Stomach (tissue), 8 donors: ENCODE measurements at regions not wholly inside any gene's neighbourhood (a gene's known extent, or its start where the extent isn't known, plus 50 kb on each side); places are given as distances from the start of the nearest gene placed in this dataset.
A peak's percentile ranks its signal among the peaks of the same experiment; 100 is the strongest.

ENCODE experiments used
- DNase-seq, 2 donors: peaks; one replicate each; pipeline versions ENCODE4 v3.0.0 to v3.0.0-alpha.2; 2013 to 2019
- H3K27ac ChIP-seq, 5 donors: fragments of 200-600 bp in 4 of 5; sonication (generic) in 4 of 5; one replicate each; pipeline ENCODE4 v1.5.1; 2013 to 2019; ENCODE audit warnings: mild to moderate bottlenecking in 1 of 5, moderate library complexity in 1 of 5
- H3K27me3 ChIP-seq, 3 donors: fragments of 200-600 bp; sonication (generic); one replicate each; pipeline ENCODE4 v1.5.1; 2017 to 2019; ENCODE audit warnings: mixed run types in 1 of 3
- H3K36me3 ChIP-seq, 4 donors: fragments of 200-600 bp; sonication (generic); 1 replicate in 3 of 4; 2 replicates in 1 of 4; pipeline ENCODE4 v1.5.1; 2016 to 2019
- H3K4me1 ChIP-seq, 4 donors: fragments of 200-600 bp; sonication (generic); one replicate each; pipeline ENCODE4 v1.5.1; 2016 to 2019
- H3K4me3 ChIP-seq, 4 donors: fragments of 200-600 bp; sonication (generic) in 3 of 4; one replicate each; pipeline ENCODE4 v1.5.1; 2016 to 2019; ENCODE audit warnings: mild to moderate bottlenecking in 1 of 4
- H3K9me3 ChIP-seq, 4 donors: fragments of 200-600 bp; sonication (generic); one replicate each; pipeline ENCODE4 v1.5.1; 2016 to 2019
- EP300 ChIP-seq: sonication (generic); formaldehyde crosslinking; IDR thresholded peaks from one replicate; pipeline ENCODE4 v1.6.1; 2017; ENCODE audit warnings: antibody characterized with exemption
- POLR2A ChIP-seq, 4 donors: fragments of 450-650 bp; IDR thresholded peaks; one replicate each; pipeline ENCODE4 v1.6.1; 2016; ENCODE audit warnings: antibody characterized with exemption in 4 of 4, control low read depth in 2 of 4, mild to moderate bottlenecking in 1 of 4, moderate library complexity in 1 of 4
- POLR2AphosphoS5 ChIP-seq, 3 donors: sonication (generic); formaldehyde crosslinking; IDR thresholded peaks; one replicate each; pipeline ENCODE4 v1.6.1; 2016; ENCODE audit warnings: antibody characterized with exemption in 3 of 3
- WGBS, 5 donors: extraction: QIAGEN DNeasy Blood & Tissue Kit in 3 of 5; methylation state at CpG; one replicate each; pipeline versions ENCODE4 v1.1.5 to v1.1.7; 2013 to 2018; 5-methylcytosine and 5-hydroxymethylcytosine counted together
- intact Hi-C: fragments of 100-400 bp; cut with DNase I; formaldehyde crosslinking; loops from one replicate; pipeline ENCODE4 v1.15.1; 2023; ENCODE audit warnings: low total_unique reads
- TF ChIP-seq, protein P1 (sequence below), 7 experiments: fragments of 450-650 bp in 4 of 7; fragments of 200-600 bp in 3 of 7; sonication (generic) in 3 of 7; IDR thresholded peaks; one replicate each; pipeline ENCODE4 v1.5.1; 2016 to 2019; ENCODE audit warnings: antibody characterized with exemption in 7 of 7, control low read depth in 2 of 7, mild to moderate bottlenecking in 1 of 7
- donor health status: healthy with polysubstance abuse.
- donor health status: Bipolar disorder and iron deficiency.
- donor health status: healthy.

DNA sequence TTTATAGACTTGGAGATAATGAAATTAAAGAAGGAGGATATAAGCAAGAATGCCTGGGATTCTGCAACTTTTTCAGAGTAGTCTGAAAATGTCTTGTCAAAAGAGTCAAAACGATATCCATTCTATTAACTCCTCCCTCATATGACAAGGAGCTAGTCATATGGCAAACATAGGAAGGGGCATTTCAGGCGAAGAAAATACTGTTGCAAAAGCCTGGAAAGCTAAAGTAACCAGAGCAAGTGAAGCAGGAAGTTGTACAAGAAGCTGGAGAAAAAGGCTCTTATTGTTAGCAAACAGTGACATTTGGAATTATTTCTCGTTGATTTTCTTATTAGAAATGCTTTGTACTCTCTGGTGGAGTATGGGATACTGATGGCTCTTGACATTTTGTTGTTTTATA is 94.0 kb upstream of the PTPRD start:
- no peak for TF ChIP-seq POLR2AphosphoS5 (IDR thresholded peaks at IDR 0.05)
- TF ChIP-seq POLR2A (IDR thresholded peaks at IDR 0.05) = no peak
- TF ChIP-seq, protein P1, sequence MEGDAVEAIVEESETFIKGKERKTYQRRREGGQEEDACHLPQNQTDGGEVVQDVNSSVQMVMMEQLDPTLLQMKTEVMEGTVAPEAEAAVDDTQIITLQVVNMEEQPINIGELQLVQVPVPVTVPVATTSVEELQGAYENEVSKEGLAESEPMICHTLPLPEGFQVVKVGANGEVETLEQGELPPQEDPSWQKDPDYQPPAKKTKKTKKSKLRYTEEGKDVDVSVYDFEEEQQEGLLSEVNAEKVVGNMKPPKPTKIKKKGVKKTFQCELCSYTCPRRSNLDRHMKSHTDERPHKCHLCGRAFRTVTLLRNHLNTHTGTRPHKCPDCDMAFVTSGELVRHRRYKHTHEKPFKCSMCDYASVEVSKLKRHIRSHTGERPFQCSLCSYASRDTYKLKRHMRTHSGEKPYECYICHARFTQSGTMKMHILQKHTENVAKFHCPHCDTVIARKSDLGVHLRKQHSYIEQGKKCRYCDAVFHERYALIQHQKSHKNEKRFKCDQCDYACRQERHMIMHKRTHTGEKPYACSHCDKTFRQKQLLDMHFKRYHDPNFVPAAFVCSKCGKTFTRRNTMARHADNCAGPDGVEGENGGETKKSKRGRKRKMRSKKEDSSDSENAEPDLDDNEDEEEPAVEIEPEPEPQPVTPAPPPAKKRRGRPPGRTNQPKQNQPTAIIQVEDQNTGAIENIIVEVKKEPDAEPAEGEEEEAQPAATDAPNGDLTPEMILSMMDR (IDR thresholded peaks at IDR 0.05) = no peak
- no peak for TF ChIP-seq EP300
- H3K4me1 ChIP-seq = peaks cover 0 to 20% (median 4%) of the 10 kb centered on the region in 4 donors
- peak in 1 of 2 donors; percentile 12 for DNase-seq
- intact Hi-C loops = no loop called here
- no peaks in the 10 kb centered on the region for H3K36me3 ChIP-seq
- no peaks in the 10 kb centered on the region for H3K9me3 ChIP-seq
- 21 to 47% (median 38%) methylated on average over 3 of the region's 3 CpGs for WGBS, 5 donors
- no peaks in the 10 kb centered on the region for H3K27me3 ChIP-seq
- H3K4me3 ChIP-seq = no peak overlapping the region
- no peak overlapping the region for H3K27ac ChIP-seq

- DNase-seq = no peak
- intact Hi-C loops = no loop called here
- H3K4me1 ChIP-seq = no peaks in the 10 kb centered on the region
- no peaks in the 10 kb centered on the region for H3K27me3 ChIP-seq
- no peaks in the 10 kb centered on the region for H3K36me3 ChIP-seq
- TF ChIP-seq POLR2A (IDR thresholded peaks at IDR 0.05) (no peak), EP300 (no peak), POLR2AphosphoS5 (IDR thresholded peaks at IDR 0.05) (no peak)
- TF ChIP-seq, protein P1 (IDR thresholded peaks at IDR 0.05) = no peak
- no peak overlapping the region for H3K27ac ChIP-seq
- H3K4me3 ChIP-seq = no peak overlapping the region
- H3K9me3 ChIP-seq = no peaks in the 10 kb centered on the region
Observed at GRCh38 chr9:10721301-10721700, 108.5 kb upstream of the PTPRD start.

- no peaks in the 10 kb centered on the region for H3K4me1 ChIP-seq
- intact Hi-C loops = no loop called here
- H3K27me3 ChIP-seq = no peaks in the 10 kb centered on the region
Observed at GRCh38 chr9:10729213-10729612, 116.4 kb upstream of the PTPRD start.

DNA sequence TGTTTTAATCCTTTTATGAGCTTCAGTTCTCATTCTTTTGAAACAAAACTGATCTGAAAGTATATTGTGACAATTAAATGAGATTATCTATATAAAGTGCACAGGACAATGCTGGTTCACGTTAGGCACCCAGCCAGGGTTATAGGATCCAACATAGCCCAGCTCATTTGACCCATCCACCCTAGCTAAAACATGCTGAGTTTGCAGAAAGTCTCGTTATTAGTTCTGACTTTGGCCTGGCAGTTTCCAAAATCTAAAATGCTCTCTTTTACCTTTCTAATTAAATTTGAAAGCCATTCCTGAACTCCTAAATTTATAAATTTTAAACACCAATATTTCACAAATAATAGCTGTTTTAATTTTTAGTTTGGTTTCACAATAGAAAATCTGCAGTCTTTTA is 131.9 kb upstream of the PTPRD start:
- no peak overlapping the region for H3K27ac ChIP-seq
- no peak for DNase-seq
- TF ChIP-seq POLR2AphosphoS5 (IDR thresholded peaks at IDR 0.05) (no peak), POLR2A (IDR thresholded peaks at IDR 0.05) (no peak), EP300 (no peak)
- TF ChIP-seq, protein P1 (IDR thresholded peaks at IDR 0.05) = no peak
- 65 to 83% (median 69%) methylated on average over 2 of the region's 2 CpGs for WGBS, 5 donors
- intact Hi-C loops = no loop called here
- no peak overlapping the region for H3K4me3 ChIP-seq
- no peaks in the 10 kb centered on the region for H3K27me3 ChIP-seq
- no peaks in the 10 kb centered on the region for H3K9me3 ChIP-seq
- H3K4me1 ChIP-seq = no peaks in the 10 kb centered on the region
- H3K36me3 ChIP-seq = no peaks in the 10 kb centered on the region

More at GRCh38 chr9:10729213-10729612, 116.4 kb upstream of the PTPRD start:
- TF ChIP-seq EP300 (no peak), POLR2AphosphoS5 (IDR thresholded peaks at IDR 0.05) (no peak), POLR2A (IDR thresholded peaks at IDR 0.05) (no peak)
- TF ChIP-seq, protein P1 (IDR thresholded peaks at IDR 0.05) = no peak
- H3K36me3 ChIP-seq = no peaks in the 10 kb centered on the region
- no peak overlapping the region for H3K4me3 ChIP-seq
- DNase-seq = no peak
- no peak overlapping the region for H3K27ac ChIP-seq
- H3K9me3 ChIP-seq = no peaks in the 10 kb centered on the region
